ENCODE measurements at regions not wholly inside any gene's neighbourhood (a gene's known extent, or its start where the extent isn't known, plus 50 kb on each side); places are given as distances from the start of the nearest gene placed in this dataset.

DNA sequence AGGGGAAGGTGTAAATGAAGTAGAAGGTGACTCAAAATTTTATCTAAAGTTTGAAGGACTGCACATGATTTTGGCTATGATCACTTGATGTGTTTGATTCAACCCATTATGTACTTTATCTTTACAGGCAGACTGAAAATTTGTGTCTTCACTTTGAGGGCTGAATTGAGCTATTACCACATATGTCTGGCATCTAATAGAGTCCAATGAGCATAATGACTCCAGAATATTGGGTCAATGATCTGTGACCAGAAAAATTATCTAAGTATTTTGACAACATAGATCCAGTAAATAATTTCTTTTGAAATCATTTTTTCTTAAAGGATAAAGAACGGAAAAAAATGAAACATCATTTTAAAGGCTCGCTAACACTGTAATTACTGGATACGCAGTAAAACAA is 2810.0 kb downstream of the PCDH9 start:
- H3K4me1 ChIP-seq (ENCODE audit: control insufficient read depth, insufficient read depth, low read length) = no peaks in the 10 kb centered on the region
- no peak for TF ChIP-seq CEBPB (IDR thresholded peaks at IDR 0.05; ENCODE audit: low read depth, low read length)
- TF ChIP-seq, protein P1, sequence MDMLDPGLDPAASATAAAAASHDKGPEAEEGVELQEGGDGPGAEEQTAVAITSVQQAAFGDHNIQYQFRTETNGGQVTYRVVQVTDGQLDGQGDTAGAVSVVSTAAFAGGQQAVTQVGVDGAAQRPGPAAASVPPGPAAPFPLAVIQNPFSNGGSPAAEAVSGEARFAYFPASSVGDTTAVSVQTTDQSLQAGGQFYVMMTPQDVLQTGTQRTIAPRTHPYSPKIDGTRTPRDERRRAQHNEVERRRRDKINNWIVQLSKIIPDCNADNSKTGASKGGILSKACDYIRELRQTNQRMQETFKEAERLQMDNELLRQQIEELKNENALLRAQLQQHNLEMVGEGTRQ (IDR thresholded peaks at IDR 0.05; ENCODE audit: low read depth, low read length) = no peak
- TF ChIP-seq MXI1 (IDR thresholded peaks at IDR 0.05; ENCODE audit: borderline replicate concordance, low read depth, low read length) = no peak
- no peak for TF ChIP-seq RCOR1 (IDR thresholded peaks at IDR 0.05; ENCODE audit: insufficient replicate concordance, low read length)
- no peak for TF ChIP-seq BHLHE40 (IDR thresholded peaks at IDR 0.05; ENCODE audit: low read depth, low read length)
- TF ChIP-seq, protein P2, sequence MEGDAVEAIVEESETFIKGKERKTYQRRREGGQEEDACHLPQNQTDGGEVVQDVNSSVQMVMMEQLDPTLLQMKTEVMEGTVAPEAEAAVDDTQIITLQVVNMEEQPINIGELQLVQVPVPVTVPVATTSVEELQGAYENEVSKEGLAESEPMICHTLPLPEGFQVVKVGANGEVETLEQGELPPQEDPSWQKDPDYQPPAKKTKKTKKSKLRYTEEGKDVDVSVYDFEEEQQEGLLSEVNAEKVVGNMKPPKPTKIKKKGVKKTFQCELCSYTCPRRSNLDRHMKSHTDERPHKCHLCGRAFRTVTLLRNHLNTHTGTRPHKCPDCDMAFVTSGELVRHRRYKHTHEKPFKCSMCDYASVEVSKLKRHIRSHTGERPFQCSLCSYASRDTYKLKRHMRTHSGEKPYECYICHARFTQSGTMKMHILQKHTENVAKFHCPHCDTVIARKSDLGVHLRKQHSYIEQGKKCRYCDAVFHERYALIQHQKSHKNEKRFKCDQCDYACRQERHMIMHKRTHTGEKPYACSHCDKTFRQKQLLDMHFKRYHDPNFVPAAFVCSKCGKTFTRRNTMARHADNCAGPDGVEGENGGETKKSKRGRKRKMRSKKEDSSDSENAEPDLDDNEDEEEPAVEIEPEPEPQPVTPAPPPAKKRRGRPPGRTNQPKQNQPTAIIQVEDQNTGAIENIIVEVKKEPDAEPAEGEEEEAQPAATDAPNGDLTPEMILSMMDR (conservative IDR thresholded peaks at IDR 0.05; ENCODE audit: low read depth, low read length) = no peak
- TF ChIP-seq NFE2L2 (IDR thresholded peaks at IDR 0.05; ENCODE audit: low read depth, low read length) = no peak
- no peak for TF ChIP-seq FOS (IDR thresholded peaks at IDR 0.05; ENCODE audit: low read depth, low read length)
- TF ChIP-seq CHD1 (IDR thresholded peaks at IDR 0.05; ENCODE audit: low read depth, low read length) = no peak
- TF ChIP-seq SMC3 (IDR thresholded peaks at IDR 0.05; ENCODE audit: low read depth, low read length) = no peak
- TF ChIP-seq POLR2A (IDR thresholded peaks at IDR 0.05; ENCODE audit: low read depth, low read length) = no peak
- no peak for TF ChIP-seq RFX5 (IDR thresholded peaks at IDR 0.05; ENCODE audit: low read depth, low read length)
- TF ChIP-seq, protein P3, sequence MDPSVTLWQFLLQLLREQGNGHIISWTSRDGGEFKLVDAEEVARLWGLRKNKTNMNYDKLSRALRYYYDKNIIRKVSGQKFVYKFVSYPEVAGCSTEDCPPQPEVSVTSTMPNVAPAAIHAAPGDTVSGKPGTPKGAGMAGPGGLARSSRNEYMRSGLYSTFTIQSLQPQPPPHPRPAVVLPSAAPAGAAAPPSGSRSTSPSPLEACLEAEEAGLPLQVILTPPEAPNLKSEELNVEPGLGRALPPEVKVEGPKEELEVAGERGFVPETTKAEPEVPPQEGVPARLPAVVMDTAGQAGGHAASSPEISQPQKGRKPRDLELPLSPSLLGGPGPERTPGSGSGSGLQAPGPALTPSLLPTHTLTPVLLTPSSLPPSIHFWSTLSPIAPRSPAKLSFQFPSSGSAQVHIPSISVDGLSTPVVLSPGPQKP (IDR thresholded peaks at IDR 0.05; ENCODE audit: borderline replicate concordance, low read depth, low read length) = no peak
- no peak for TF ChIP-seq MAZ (IDR thresholded peaks at IDR 0.05; ENCODE audit: borderline replicate concordance, low read depth, low read length)
- TF ChIP-seq MAFK (IDR thresholded peaks at IDR 0.05; ENCODE audit: low read depth, low read length) = no peak
- no peak overlapping the region for H3K27ac ChIP-seq (ENCODE audit: insufficient read depth, low read length)
- no peak overlapping the region for H2BK120ac ChIP-seq (ENCODE audit: low read depth, low read length)
- dilution Hi-C loops (cut with HindIII; ENCODE audit: low sequenced_read_pairs, unreplicated experiment) (no loop called here), intact Hi-C loops (cut with micrococcal nuclease) (no loop called here), in situ Hi-C loops (cut with MboI; ENCODE audit: low sequenced_read_pairs) (no loop called here)
- no peak overlapping the region for H3K14ac ChIP-seq (replicated peaks; ENCODE audit: low read depth, low read length)
- ChIA-PET POLR2A (ENCODE audit: unreplicated experiment) (no interaction called here), CTCF (no interaction called here)
- no peaks in the 10 kb centered on the region for H4K20me1 ChIP-seq (ENCODE audit: insufficient read depth, low read length)
- H4K8ac ChIP-seq (ENCODE audit: low read depth in 2 of 2, low read length in 2 of 2) = no peak overlapping the region
- no peak overlapping the region for H3K56ac ChIP-seq (ENCODE audit: extremely low read depth, insufficient read depth, low read length)
- DNase-seq (no peak), ATAC-seq (ENCODE audit: low read depth) (no peak)
- H2AFZ ChIP-seq (replicated peaks; ENCODE audit: low read length, poor library complexity) = no peak overlapping the region
- H3K4me3 ChIP-seq (ENCODE audit: insufficient read depth, low read depth, low read length) = no peak overlapping the region
- H2AK9ac ChIP-seq (replicated peaks; ENCODE audit: low read depth, low read length, poor library complexity) = no peak overlapping the region
- H3K36me3 ChIP-seq (ENCODE audit: control insufficient read depth, insufficient read depth, low read length) = no peaks in the 10 kb centered on the region
- H2BK5ac ChIP-seq (ENCODE audit: low read depth, low read length, poor library complexity, severe bottlenecking) = no peak overlapping the region
- H4K5ac ChIP-seq (ENCODE audit: low read depth, low read length) = no peak overlapping the region
- no peaks in the 10 kb centered on the region for H3K9me1 ChIP-seq (ENCODE audit: insufficient read depth, low read length)
- H3K4me2 ChIP-seq (ENCODE audit: low read depth, low read length) = no peak overlapping the region
- no peaks in the 10 kb centered on the region for H3K27me3 ChIP-seq (ENCODE audit: control insufficient read depth, insufficient read depth, low read length)
- H3K23ac ChIP-seq (ENCODE audit: low read depth, low read length) = no peak overlapping the region
- H3K9me3 ChIP-seq (ENCODE audit: control insufficient read depth, insufficient read depth, low read length) = no peaks in the 10 kb centered on the region
- H4K91ac ChIP-seq (ENCODE audit: insufficient read depth, low read depth, low read length) = no peak overlapping the region
- no peak overlapping the region for H2BK15ac ChIP-seq (ENCODE audit: low read depth, low read length)
- no peak overlapping the region for H3K18ac ChIP-seq (ENCODE audit: low read depth, low read length)
- H3K79me1 ChIP-seq (ENCODE audit: low read depth in 1 of 2, low read length in 2 of 2) = no peaks in the 10 kb centered on the region
- H2AK5ac ChIP-seq (ENCODE audit: low read depth, low read length) = no peak overlapping the region
- H3K4ac ChIP-seq (ENCODE audit: low read depth, low read length) = no peak overlapping the region
- H3K9ac ChIP-seq (ENCODE audit: low read depth, low read length) = no peak overlapping the region
- no CpG with 5 or more reads among the region's 3 CpGs for WGBS, 2 experiments (ENCODE audit: extremely low coverage in 2 of 2, insufficient read length in 1 of 2)
- BruUV-seq (replicated peaks) = no TSS peak
- no peak overlapping the region for H2BK20ac ChIP-seq (ENCODE audit: low read depth, low read length)
